Adrenal gland (tissue), 9 donors: ENCODE measurements at regions not wholly inside any gene's neighbourhood (a gene's known extent, or its start where the extent isn't known, plus 50 kb on each side); places are given as distances from the start of the nearest gene placed in this dataset.

ENCODE experiments used
- DNase-seq, 7 donors: peaks; one replicate each; pipeline ENCODE4 v3.0.0-alpha.2; 2019 to 2020
- H3K27ac ChIP-seq, 5 donors: fragments of 200-600 bp; sonication (generic) in 4 of 5; 1 replicate in 3 of 5; 2 replicates in 2 of 5; pipeline versions ENCODE4 v1.5.1 to v1.8.0; 2016 to 2020; ENCODE audit warnings: mild to moderate bottlenecking in 1 of 5
- H3K27me3 ChIP-seq: fragments of 200-600 bp; 2 replicates; pipeline ENCODE4 v1.8.0; 2021
- H3K36me3 ChIP-seq, 2 donors: fragments of 200-600 bp; replicated peaks in 1 of 2; 1 replicate in 1 of 2; 2 replicates in 1 of 2; pipeline versions ENCODE4 v1.5.1 to v1.8.0; 2018 to 2022
- H3K4me1 ChIP-seq, 2 donors: fragments of 200-600 bp; replicated peaks in 1 of 2; 1 replicate in 1 of 2; 2 replicates in 1 of 2; pipeline versions ENCODE4 v1.5.1 to v1.8.0; 2018 to 2021
- H3K4me3 ChIP-seq, 4 donors: fragments of 200-600 bp; sonication (generic) in 3 of 4; one replicate each; pipeline ENCODE4 v1.5.1; 2016 to 2018
- H3K9me3 ChIP-seq, 3 donors: fragments of 200-600 bp; sonication (generic) in 1 of 3; replicated peaks in 1 of 3; 1 replicate in 2 of 3; 2 replicates in 1 of 3; pipeline versions ENCODE4 v1.5.1 to v1.8.0; 2016 to 2021
- POLR2A ChIP-seq, 2 donors: fragments of 450-650 bp; IDR thresholded peaks; one replicate each; pipeline ENCODE4 v1.6.1; 2017; ENCODE audit warnings: antibody characterized with exemption in 2 of 2, mild to moderate bottlenecking in 2 of 2, moderate library complexity in 1 of 2
- WGBS, 4 donors: extraction: QIAGEN DNeasy Blood & Tissue Kit in 2 of 4; methylation state at CpG; one replicate each; pipeline versions ENCODE4 v1.1.5 to v1.1.7; 2013 to 2017; 5-methylcytosine and 5-hydroxymethylcytosine counted together
- intact Hi-C, 2 donors: fragments of 100-400 bp; cut with DNase I; formaldehyde crosslinking; loops; one replicate each; pipeline versions ENCODE4 v1.14.1 to v1.15.0; 2022 to 2023
- TF ChIP-seq, protein P1 (sequence below), 6 experiments: fragments of 450-650 bp in 4 of 6; fragments of 200-600 bp in 2 of 6; sonication (generic) in 1 of 6; IDR thresholded peaks; 1 replicate in 5 of 6; 2 replicates in 1 of 6; pipeline versions ENCODE4 v1.5.1 to v1.8.0; 2016 to 2021; ENCODE audit warnings: antibody characterized with exemption in 6 of 6, mild to moderate bottlenecking in 2 of 6, moderate library complexity in 1 of 6
- donor health status: healthy with polysubstance abuse.
- donor health status: Bipolar disorder and iron deficiency.
- donor health status: DM: yes; HTN: yes; CAD: no.
- donor health status: DM: no; HTN: no; CAD: no.
- donor health status: DM: no; HTN: no; CAD: no.

DNA sequence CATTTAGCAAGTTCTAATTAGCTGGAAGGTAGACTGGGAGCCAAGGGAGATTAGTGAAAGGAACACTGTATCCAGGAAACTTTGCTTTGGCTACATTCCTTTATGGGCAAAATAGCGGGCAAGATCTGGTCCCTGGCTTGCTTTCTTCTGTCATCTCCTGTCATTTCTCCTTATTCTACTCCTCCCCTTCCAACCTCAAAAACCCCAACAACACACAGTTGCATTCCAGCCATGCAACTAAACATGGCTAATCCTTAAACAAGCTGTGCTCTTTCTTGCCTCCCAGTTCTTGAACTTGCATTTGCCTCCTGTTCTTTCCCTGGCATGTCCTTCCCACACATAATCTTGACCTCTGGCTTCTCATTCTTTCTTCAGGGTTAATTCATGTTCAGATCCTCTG lies 59.5 kb upstream of the CDCA7L start:
- no peak for DNase-seq
- Histone ChIP-seq H3K27ac (no peak overlapping the region), H3K4me3 (no peak overlapping the region), H3K27me3 (no peaks in the 10 kb centered on the region), H3K9me3 (no peaks in the 10 kb centered on the region), H3K36me3 (no peaks in the 10 kb centered on the region), H3K4me1 (no peaks in the 10 kb centered on the region)
- TF ChIP-seq, protein P1, sequence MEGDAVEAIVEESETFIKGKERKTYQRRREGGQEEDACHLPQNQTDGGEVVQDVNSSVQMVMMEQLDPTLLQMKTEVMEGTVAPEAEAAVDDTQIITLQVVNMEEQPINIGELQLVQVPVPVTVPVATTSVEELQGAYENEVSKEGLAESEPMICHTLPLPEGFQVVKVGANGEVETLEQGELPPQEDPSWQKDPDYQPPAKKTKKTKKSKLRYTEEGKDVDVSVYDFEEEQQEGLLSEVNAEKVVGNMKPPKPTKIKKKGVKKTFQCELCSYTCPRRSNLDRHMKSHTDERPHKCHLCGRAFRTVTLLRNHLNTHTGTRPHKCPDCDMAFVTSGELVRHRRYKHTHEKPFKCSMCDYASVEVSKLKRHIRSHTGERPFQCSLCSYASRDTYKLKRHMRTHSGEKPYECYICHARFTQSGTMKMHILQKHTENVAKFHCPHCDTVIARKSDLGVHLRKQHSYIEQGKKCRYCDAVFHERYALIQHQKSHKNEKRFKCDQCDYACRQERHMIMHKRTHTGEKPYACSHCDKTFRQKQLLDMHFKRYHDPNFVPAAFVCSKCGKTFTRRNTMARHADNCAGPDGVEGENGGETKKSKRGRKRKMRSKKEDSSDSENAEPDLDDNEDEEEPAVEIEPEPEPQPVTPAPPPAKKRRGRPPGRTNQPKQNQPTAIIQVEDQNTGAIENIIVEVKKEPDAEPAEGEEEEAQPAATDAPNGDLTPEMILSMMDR (IDR thresholded peaks at IDR 0.05), result no peak
- TF ChIP-seq POLR2A (IDR thresholded peaks at IDR 0.05), result no peak
- intact Hi-C loops, result no loop called here
- WGBS, 4 donors, result 82 to 93% (median 91%) methylated on average over 1 of the region's 1 CpG

DNA sequence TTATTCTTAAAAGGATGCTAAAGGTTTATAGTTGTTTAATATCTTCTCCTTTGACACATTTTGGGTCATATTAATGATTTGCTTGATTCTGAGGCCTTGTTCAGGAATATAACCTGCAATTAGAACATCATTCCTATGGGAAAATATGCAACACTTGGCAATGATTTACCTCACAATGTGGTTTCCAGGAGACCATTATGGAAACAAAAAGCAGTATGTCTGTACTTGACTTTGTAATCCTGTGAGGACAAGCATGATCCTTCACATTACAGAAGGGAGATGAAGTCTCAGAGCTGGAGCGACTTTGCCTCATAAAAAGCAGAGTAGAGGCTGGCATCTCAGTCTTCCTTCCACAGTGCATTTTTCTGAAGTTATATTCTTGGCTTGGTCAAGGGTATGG lies 57.0 kb upstream of the CDCA7L start:
- Histone ChIP-seq H3K27me3 (no peaks in the 10 kb centered on the region), H3K4me1 (no peaks in the 10 kb centered on the region), H3K9me3 (no peaks in the 10 kb centered on the region), H3K27ac (no peak overlapping the region), H3K4me3 (no peak overlapping the region), H3K36me3 (no peaks in the 10 kb centered on the region)
- TF ChIP-seq POLR2A (IDR thresholded peaks at IDR 0.05), result no peak
- TF ChIP-seq, protein P1 (IDR thresholded peaks at IDR 0.05), result no peak
- intact Hi-C loops, result no loop called here
- DNase-seq, result no peak
- WGBS, 4 donors, result 67 to 82% (median 75%) methylated on average over 1 of the region's 1 CpG

DNA sequence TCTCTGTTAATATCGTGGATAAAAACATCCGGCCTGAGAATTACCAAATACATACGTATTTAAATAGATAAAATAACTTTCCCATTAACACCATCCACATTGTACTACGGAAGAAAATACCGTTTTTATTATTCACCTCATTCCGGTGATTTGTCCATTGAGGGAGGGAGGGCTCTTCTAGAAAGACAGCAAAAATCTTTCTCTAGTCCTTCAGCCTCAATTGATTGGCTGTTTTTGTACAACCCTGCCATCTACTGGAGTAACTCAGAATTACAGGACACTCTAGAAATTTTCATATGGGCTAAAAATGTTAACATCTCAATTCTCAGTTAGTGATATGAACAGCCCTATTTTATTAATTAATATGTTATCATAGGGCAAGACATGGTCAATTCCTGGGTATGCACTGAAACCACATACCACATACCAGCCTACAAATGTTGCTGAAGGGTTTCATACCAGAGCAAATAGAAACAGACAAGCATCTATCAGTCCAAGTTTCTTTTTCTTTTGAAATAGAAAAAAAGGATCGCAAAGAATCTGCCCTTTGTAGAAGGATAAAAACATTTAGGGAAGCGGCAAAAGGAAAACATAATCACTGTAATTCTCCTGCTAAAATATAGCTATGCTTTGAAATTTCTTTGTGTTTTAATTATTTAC lies 55.8 kb upstream of the CDCA7L start:
- intact Hi-C loops, result no loop called here
- WGBS, 4 donors, result 10 to 13% (median 11%) methylated on average over 8 of the region's 8 CpGs

DNA sequence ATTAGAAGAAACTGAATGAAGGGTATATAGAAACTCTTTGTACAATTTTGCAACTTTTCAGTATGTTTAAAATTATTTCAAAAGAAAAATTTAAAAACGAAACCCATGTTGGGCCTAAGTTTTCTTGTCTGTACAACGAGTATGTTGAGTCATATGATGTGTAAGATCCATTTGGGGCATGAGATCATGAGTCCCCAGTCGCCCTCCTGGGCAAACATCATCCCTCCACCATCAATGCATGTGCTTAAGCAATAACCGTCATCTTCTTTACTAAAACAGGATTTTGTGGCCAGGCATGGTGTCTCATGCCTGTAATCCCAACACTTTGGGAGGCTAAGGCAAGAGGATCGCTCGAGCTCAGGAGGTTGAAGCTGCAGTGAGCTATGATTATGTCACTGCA lies 54.2 kb upstream of the CDCA7L start:
- no peak for TF ChIP-seq POLR2A (IDR thresholded peaks at IDR 0.05)
- TF ChIP-seq, protein P1 (IDR thresholded peaks at IDR 0.05), result no peak
- intact Hi-C loops, result no loop called here
- no peak overlapping the region for H3K4me3 ChIP-seq
- H3K9me3 ChIP-seq, result no peaks in the 10 kb centered on the region
- DNase-seq, result no peak
- 78 to 85% (median 80%) methylated on average over 6 of the region's 6 CpGs for WGBS, 4 donors
- H3K27me3 ChIP-seq, result peaks cover 8% of the 10 kb centered on the region
- H3K4me1 ChIP-seq, result no peaks in the 10 kb centered on the region
- H3K27ac ChIP-seq, result no peak overlapping the region
- H3K36me3 ChIP-seq, result no peaks in the 10 kb centered on the region

More for the DNA sequence above, 55.8 kb upstream of the CDCA7L start:
- DNase-seq, result peak in 2 of 7 donors; percentile 3 to 26
- Histone ChIP-seq H3K9me3 (no peaks in the 10 kb centered on the region), H3K4me3 (no peak overlapping the region), H3K36me3 (no peaks in the 10 kb centered on the region), H3K27ac (no peak overlapping the region), H3K27me3 (no peaks in the 10 kb centered on the region), H3K4me1 (no peaks in the 10 kb centered on the region)
- no peak for TF ChIP-seq POLR2A (IDR thresholded peaks at IDR 0.05)
- TF ChIP-seq, protein P1 (IDR thresholded peaks at IDR 0.05), result peak; percentile 63 to 83 (median 72)
